Sigmoid colon (tissue), 6 donors: ENCODE measurements at regions not wholly inside any gene's neighbourhood (a gene's known extent, or its start where the extent isn't known, plus 50 kb on each side); places are given as distances from the start of the nearest gene placed in this dataset.

Source experiments
- DNase-seq: peaks from one replicate; pipeline ENCODE4 v3.0.0-alpha.2; 2019
- H3K27ac ChIP-seq, 4 donors: fragments of 200-600 bp; sonication (generic); one replicate each; pipeline ENCODE4 v1.5.1; 2016 to 2019; ENCODE audit warnings: mild to moderate bottlenecking in 1 of 4
- H3K27me3 ChIP-seq, 3 donors: fragments of 200-600 bp; sonication (generic); one replicate each; pipeline ENCODE4 v1.5.1; 2019; ENCODE audit warnings: mild to moderate bottlenecking in 1 of 3
- H3K36me3 ChIP-seq, 4 donors: fragments of 200-600 bp; sonication (generic); one replicate each; pipeline ENCODE4 v1.5.1; 2016 to 2019
- H3K4me1 ChIP-seq, 4 donors: fragments of 200-600 bp; sonication (generic); one replicate each; pipeline ENCODE4 v1.5.1; 2017 to 2019
- H3K4me3 ChIP-seq, 4 donors: fragments of 200-600 bp; sonication (generic); one replicate each; pipeline ENCODE4 v1.5.1; 2017 to 2019; ENCODE audit warnings: mild to moderate bottlenecking in 2 of 4, moderate library complexity in 1 of 4
- H3K9me3 ChIP-seq, 4 donors: fragments of 200-600 bp in 3 of 4; sonication (generic) in 3 of 4; one replicate each; pipeline versions ENCODE4 v1.5.1 to v1.6.1; 2013 to 2019
- EP300 ChIP-seq, 4 donors: sonication (generic); formaldehyde crosslinking; IDR thresholded peaks; one replicate each; pipeline ENCODE4 v1.6.1; 2017; ENCODE audit warnings: antibody characterized with exemption in 4 of 4
- POLR2A ChIP-seq, 2 donors: fragments of 450-650 bp; IDR thresholded peaks; one replicate each; pipeline ENCODE4 v1.6.1; 2016; ENCODE audit warnings: antibody characterized with exemption in 2 of 2, mild to moderate bottlenecking in 2 of 2, moderate library complexity in 2 of 2
- POLR2AphosphoS5 ChIP-seq, 4 donors: sonication (generic); formaldehyde crosslinking; IDR thresholded peaks; one replicate each; pipeline ENCODE4 v1.6.1; 2017; ENCODE audit warnings: antibody characterized with exemption in 4 of 4
- WGBS, 2 donors: extraction: QIAGEN DNeasy Blood & Tissue Kit; methylation state at CpG; one replicate each; pipeline ENCODE4 v1.1.7; 2013; 5-methylcytosine and 5-hydroxymethylcytosine counted together
- intact Hi-C: fragments of 100-400 bp; cut with DNase I; formaldehyde crosslinking; loops from one replicate; pipeline ENCODE4 v1.15.1; 2023
- TF ChIP-seq, protein P1 (sequence below), 4 experiments: fragments of 450-650 bp in 3 of 4; fragments of 200-600 bp in 1 of 4; IDR thresholded peaks; one replicate each; pipeline ENCODE4 v1.5.1; 2016 to 2019; ENCODE audit warnings: antibody characterized with exemption in 4 of 4, mild to moderate bottlenecking in 3 of 4, moderate library complexity in 2 of 4
- donor health status: healthy with polysubstance abuse.
- donor health status: healthy.

DNA sequence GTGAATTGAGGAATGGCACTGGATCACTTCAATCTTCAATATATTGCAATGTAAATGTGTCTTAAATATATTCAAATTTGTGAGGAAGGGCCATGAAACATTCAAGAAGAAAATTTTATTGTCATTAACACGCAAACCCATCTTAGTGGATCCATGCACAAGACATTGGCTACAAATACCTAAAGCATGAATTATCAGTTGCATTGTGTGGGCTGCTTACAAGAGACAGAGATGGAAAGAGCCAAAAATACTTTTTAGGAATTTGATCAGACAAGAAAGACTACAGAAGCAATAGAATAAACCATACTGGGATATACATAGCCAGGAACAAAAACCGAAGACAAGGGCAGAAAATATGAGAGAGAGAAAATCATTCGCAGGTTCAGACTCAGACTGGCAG is 616.2 kb upstream of the GRIA3 start:
- Histone ChIP-seq H3K4me1 (peaks cover 0 to 3% (median 0%) of the 10 kb centered on the region in 4 donors), H3K27ac (no peak overlapping the region), H3K27me3 (no peaks in the 10 kb centered on the region), H3K36me3 (no peaks in the 10 kb centered on the region), H3K4me3 (no peak overlapping the region), H3K9me3 (no peaks in the 10 kb centered on the region)
- intact Hi-C loops, result no loop called here
- TF ChIP-seq, protein P1, sequence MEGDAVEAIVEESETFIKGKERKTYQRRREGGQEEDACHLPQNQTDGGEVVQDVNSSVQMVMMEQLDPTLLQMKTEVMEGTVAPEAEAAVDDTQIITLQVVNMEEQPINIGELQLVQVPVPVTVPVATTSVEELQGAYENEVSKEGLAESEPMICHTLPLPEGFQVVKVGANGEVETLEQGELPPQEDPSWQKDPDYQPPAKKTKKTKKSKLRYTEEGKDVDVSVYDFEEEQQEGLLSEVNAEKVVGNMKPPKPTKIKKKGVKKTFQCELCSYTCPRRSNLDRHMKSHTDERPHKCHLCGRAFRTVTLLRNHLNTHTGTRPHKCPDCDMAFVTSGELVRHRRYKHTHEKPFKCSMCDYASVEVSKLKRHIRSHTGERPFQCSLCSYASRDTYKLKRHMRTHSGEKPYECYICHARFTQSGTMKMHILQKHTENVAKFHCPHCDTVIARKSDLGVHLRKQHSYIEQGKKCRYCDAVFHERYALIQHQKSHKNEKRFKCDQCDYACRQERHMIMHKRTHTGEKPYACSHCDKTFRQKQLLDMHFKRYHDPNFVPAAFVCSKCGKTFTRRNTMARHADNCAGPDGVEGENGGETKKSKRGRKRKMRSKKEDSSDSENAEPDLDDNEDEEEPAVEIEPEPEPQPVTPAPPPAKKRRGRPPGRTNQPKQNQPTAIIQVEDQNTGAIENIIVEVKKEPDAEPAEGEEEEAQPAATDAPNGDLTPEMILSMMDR (IDR thresholded peaks at IDR 0.05), result no peak
- TF ChIP-seq POLR2AphosphoS5 (IDR thresholded peaks at IDR 0.05) (no peak), POLR2A (IDR thresholded peaks at IDR 0.05) (no peak), EP300 (IDR thresholded peaks at IDR 0.05) (no peak)
- DNase-seq, result no peak
- WGBS, 2 donors, result 83 to 90% methylated on average over 3 of the region's 3 CpGs

DNA sequence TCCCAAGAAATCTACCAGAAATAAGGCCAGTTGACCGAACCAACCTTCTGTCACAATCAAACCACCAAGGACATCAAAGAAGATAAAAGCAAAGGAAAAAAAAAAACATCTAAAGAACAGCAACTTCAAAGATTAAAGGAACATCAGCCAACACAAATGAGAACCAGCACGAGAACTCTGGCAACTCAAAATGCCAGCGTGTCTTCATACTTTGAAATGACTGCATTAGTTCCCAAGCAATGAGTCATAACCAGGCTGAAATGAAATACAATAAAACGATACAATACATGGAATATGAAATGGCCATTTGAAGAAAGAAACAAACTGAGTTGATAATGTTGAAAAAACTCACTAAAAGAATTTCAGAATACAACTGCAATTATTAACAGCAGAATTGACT is 611.6 kb upstream of the GRIA3 start:
- no peak overlapping the region for H3K4me3 ChIP-seq
- H3K4me1 ChIP-seq, result no peaks in the 10 kb centered on the region
- H3K27ac ChIP-seq, result no peak overlapping the region
- no peaks in the 10 kb centered on the region for H3K27me3 ChIP-seq
- no peaks in the 10 kb centered on the region for H3K9me3 ChIP-seq
- intact Hi-C loops, result no loop called here
- no peaks in the 10 kb centered on the region for H3K36me3 ChIP-seq
- WGBS, 2 donors, result 85 to 89% methylated on average over 4 of the region's 4 CpGs
- DNase-seq, result no peak
- TF ChIP-seq, protein P1 (IDR thresholded peaks at IDR 0.05), result no peak
- TF ChIP-seq POLR2AphosphoS5 (IDR thresholded peaks at IDR 0.05) (no peak), EP300 (IDR thresholded peaks at IDR 0.05) (no peak), POLR2A (IDR thresholded peaks at IDR 0.05) (no peak)

DNA sequence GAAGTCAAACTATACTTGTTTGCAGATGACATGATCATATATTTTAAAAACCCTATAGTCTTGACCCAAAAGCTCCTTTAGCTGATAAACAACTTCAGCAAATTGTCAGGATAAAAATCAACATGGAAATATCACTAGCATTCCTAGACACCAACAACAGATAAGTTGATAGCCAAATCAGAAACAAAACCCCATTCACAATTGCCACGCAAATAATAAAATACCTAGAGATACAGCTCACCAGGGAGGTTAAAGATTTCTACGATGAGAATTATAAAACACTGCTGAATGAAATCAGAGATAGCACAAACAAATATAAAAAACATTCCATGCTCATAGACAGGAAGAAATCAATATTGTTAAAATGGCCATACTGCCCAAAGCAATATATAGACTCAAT is 605.0 kb upstream of the GRIA3 start:
- H3K9me3 ChIP-seq, result no peaks in the 10 kb centered on the region
- no peak overlapping the region for H3K4me3 ChIP-seq
- WGBS, 2 donors, result 72 to 93% methylated on average over 2 of the region's 2 CpGs
- TF ChIP-seq POLR2A (IDR thresholded peaks at IDR 0.05) (no peak), POLR2AphosphoS5 (IDR thresholded peaks at IDR 0.05) (no peak)
- intact Hi-C loops, result no loop called here
- H3K36me3 ChIP-seq, result no peaks in the 10 kb centered on the region
- no peaks in the 10 kb centered on the region for H3K4me1 ChIP-seq
- no peaks in the 10 kb centered on the region for H3K27me3 ChIP-seq
- no peak overlapping the region for H3K27ac ChIP-seq
- no peak for DNase-seq

DNA sequence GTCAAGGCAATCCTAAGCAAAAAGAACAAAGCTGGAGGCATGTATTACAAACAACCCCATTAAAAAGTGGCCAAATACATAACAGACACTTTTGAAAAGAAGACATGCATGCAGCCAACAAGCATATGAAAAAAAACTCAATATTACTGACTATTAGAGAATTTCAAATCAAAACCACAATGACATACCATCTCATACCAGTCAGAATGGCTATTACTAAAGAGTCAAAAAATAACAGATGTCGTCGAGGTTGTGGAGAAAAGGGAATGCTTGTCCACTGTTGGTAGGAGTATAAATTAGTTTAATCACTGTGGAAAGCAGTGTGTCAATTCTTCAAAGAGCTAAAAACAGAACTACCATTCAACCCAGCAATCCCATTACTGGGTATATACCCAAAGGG is 604.6 kb upstream of the GRIA3 start:
- no peaks in the 10 kb centered on the region for H3K36me3 ChIP-seq
- H3K27ac ChIP-seq, result no peak overlapping the region
- H3K4me3 ChIP-seq, result no peak overlapping the region
- H3K9me3 ChIP-seq, result no peaks in the 10 kb centered on the region
- no peak for DNase-seq
- no peaks in the 10 kb centered on the region for H3K4me1 ChIP-seq
- no peaks in the 10 kb centered on the region for H3K27me3 ChIP-seq
- TF ChIP-seq POLR2A (IDR thresholded peaks at IDR 0.05) (no peak), EP300 (IDR thresholded peaks at IDR 0.05) (no peak), POLR2AphosphoS5 (IDR thresholded peaks at IDR 0.05) (no peak)
- TF ChIP-seq, protein P1 (IDR thresholded peaks at IDR 0.05), result no peak
- 94 to 96% methylated on average over 2 of the region's 2 CpGs for WGBS, 2 donors
- intact Hi-C loops, result no loop called here

DNA sequence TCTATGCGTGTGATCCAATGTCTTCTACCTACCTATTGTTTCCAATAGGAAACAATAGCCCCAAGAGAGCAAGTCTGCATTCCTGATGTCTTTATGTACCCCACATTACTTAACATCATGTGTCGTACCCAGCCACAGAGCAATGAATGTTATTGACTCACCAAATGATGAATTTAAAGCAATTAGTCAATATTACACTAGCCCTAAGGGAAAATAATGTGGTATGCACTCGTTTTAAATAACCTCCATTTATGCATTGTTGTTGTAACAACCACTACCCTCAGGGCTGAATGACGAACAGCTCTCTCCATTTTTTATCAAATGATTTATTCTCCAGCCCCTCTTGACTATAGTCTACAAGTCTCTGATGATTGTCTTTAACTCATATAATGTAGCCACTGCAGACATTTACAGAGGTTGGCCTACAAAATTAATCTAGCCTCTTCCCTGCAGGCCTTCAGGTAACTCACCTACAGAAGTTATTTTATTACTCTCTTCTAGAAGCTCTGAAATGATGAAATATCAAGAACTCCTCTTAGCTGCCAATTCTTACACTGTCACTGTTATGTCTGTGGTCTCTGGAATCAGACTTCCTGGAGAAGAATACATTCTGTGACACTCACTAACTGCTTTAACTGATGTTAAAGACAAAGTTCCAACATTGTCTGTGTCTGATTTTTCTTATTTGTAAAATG is 601.7 kb upstream of the GRIA3 start:
- Histone ChIP-seq H3K27me3 (no peaks in the 10 kb centered on the region), H3K4me1 (no peaks in the 10 kb centered on the region), H3K27ac (no peak overlapping the region), H3K4me3 (no peak overlapping the region), H3K36me3 (no peaks in the 10 kb centered on the region), H3K9me3 (no peaks in the 10 kb centered on the region)
- no peak for TF ChIP-seq EP300 (IDR thresholded peaks at IDR 0.05)
- TF ChIP-seq, protein P1 (IDR thresholded peaks at IDR 0.05), result no peak
- TF ChIP-seq POLR2AphosphoS5 (IDR thresholded peaks at IDR 0.05), result no peak
- no peak for TF ChIP-seq POLR2A (IDR thresholded peaks at IDR 0.05)
- intact Hi-C loops, result no loop called here
- WGBS, 2 donors, result 80 to 85% methylated on average over 4 of the region's 4 CpGs
- DNase-seq, result no peak
